Body of pancreas (tissue), 4 donors: ENCODE measurements at regions not wholly inside any gene's neighbourhood (a gene's known extent, or its start where the extent isn't known, plus 50 kb on each side); places are given as distances from the start of the nearest gene placed in this dataset.

Source experiments
- POLR2A ChIP-seq, 3 donors: fragments of 450-650 bp; IDR thresholded peaks; one replicate each; pipeline ENCODE4 v1.6.1; 2016; ENCODE audit warnings: antibody characterized with exemption in 3 of 3, mild to moderate bottlenecking in 2 of 3
- TF ChIP-seq, protein P1 (sequence below), 7 experiments: fragments of 450-650 bp in 4 of 7; fragments of 200-600 bp in 3 of 7; sonication (generic) in 3 of 7; IDR thresholded peaks; one replicate each; pipeline ENCODE4 v1.5.1; 2016 to 2019; ENCODE audit warnings: antibody characterized with exemption in 7 of 7

- no peak for TF ChIP-seq POLR2A (IDR thresholded peaks at IDR 0.05)
- TF ChIP-seq, protein P1, sequence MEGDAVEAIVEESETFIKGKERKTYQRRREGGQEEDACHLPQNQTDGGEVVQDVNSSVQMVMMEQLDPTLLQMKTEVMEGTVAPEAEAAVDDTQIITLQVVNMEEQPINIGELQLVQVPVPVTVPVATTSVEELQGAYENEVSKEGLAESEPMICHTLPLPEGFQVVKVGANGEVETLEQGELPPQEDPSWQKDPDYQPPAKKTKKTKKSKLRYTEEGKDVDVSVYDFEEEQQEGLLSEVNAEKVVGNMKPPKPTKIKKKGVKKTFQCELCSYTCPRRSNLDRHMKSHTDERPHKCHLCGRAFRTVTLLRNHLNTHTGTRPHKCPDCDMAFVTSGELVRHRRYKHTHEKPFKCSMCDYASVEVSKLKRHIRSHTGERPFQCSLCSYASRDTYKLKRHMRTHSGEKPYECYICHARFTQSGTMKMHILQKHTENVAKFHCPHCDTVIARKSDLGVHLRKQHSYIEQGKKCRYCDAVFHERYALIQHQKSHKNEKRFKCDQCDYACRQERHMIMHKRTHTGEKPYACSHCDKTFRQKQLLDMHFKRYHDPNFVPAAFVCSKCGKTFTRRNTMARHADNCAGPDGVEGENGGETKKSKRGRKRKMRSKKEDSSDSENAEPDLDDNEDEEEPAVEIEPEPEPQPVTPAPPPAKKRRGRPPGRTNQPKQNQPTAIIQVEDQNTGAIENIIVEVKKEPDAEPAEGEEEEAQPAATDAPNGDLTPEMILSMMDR (IDR thresholded peaks at IDR 0.05) = no peak
Observed at GRCh38 chr18:21183670-21184069, 58.4 kb upstream of the GREB1L start.
